HL-60 (cell line): ENCODE measurements at regions not wholly inside any gene's neighbourhood (a gene's known extent, or its start where the extent isn't known, plus 50 kb on each side); places are given as distances from the start of the nearest gene placed in this dataset.

Experiments
- DNase-seq, 2 experiments: peaks; one replicate each; pipeline ENCODE4 v3.0.0-alpha.2; 2010 to 2020; ENCODE audit warnings: low read depth in 1 of 2, low spot score in 1 of 2
- H3K27ac ChIP-seq: fragments of 250-450 bp; sonication (Bioruptor Pico); replicated peaks from 2 replicates; pipeline ENCODE4 v1.5.1; 2020; ENCODE audit warnings: mild to moderate bottlenecking, moderate library complexity
- H3K27me3 ChIP-seq: fragments of 250-450 bp; sonication (Bioruptor Pico); 2 replicates; pipeline ENCODE4 v1.5.1; 2021; ENCODE audit warnings: mild to moderate bottlenecking, moderate library complexity; ENCODE audit not compliant: insufficient read depth, poor library complexity, severe bottlenecking
- H3K4me3 ChIP-seq: replicated peaks from 2 replicates; pipeline ENCODE4 v1.5.1; 2011; ENCODE audit warnings: mild to moderate bottlenecking, control low read depth, low read length; ENCODE audit not compliant: insufficient read depth
- GABPA ChIP-seq: IDR thresholded peaks from 2 replicates; pipeline ENCODE4 v1.6.1; 2012; ENCODE audit warnings: low read depth
- POLR2AphosphoS5 ChIP-seq: IDR thresholded peaks from 2 replicates; pipeline ENCODE4 v1.6.1; 2012; ENCODE audit warnings: low read depth
- SPI1 ChIP-seq: IDR thresholded peaks from 2 replicates; pipeline ENCODE4 v1.6.1; 2012; ENCODE audit warnings: low read depth, mild to moderate bottlenecking, borderline replicate concordance
- TF ChIP-seq, protein P1 (sequence below): IDR thresholded peaks from 2 replicates; pipeline ENCODE4 v1.6.1; 2012; ENCODE audit warnings: low read depth; ENCODE audit not compliant: insufficient replicate concordance
- TF ChIP-seq, protein P2 (sequence below): IDR thresholded peaks from one replicate; pipeline ENCODE4 v1.5.1; 2011; ENCODE audit warnings: low read length, control low read depth, inconsistent platforms; ENCODE audit not compliant: insufficient read depth

GRCh38 chr2:195162918-195163317 lies 494.1 kb upstream of the SLC39A10 start:
- H3K27me3 ChIP-seq = no peaks in the 10 kb centered on the region
- no peak overlapping the region for H3K27ac ChIP-seq
- H3K4me3 ChIP-seq = no peak overlapping the region
- TF ChIP-seq, protein P1, sequence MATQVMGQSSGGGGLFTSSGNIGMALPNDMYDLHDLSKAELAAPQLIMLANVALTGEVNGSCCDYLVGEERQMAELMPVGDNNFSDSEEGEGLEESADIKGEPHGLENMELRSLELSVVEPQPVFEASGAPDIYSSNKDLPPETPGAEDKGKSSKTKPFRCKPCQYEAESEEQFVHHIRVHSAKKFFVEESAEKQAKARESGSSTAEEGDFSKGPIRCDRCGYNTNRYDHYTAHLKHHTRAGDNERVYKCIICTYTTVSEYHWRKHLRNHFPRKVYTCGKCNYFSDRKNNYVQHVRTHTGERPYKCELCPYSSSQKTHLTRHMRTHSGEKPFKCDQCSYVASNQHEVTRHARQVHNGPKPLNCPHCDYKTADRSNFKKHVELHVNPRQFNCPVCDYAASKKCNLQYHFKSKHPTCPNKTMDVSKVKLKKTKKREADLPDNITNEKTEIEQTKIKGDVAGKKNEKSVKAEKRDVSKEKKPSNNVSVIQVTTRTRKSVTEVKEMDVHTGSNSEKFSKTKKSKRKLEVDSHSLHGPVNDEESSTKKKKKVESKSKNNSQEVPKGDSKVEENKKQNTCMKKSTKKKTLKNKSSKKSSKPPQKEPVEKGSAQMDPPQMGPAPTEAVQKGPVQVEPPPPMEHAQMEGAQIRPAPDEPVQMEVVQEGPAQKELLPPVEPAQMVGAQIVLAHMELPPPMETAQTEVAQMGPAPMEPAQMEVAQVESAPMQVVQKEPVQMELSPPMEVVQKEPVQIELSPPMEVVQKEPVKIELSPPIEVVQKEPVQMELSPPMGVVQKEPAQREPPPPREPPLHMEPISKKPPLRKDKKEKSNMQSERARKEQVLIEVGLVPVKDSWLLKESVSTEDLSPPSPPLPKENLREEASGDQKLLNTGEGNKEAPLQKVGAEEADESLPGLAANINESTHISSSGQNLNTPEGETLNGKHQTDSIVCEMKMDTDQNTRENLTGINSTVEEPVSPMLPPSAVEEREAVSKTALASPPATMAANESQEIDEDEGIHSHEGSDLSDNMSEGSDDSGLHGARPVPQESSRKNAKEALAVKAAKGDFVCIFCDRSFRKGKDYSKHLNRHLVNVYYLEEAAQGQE = no peak
- TF ChIP-seq SPI1 (no peak), POLR2AphosphoS5 (no peak), GABPA (no peak)
- TF ChIP-seq, protein P2, sequence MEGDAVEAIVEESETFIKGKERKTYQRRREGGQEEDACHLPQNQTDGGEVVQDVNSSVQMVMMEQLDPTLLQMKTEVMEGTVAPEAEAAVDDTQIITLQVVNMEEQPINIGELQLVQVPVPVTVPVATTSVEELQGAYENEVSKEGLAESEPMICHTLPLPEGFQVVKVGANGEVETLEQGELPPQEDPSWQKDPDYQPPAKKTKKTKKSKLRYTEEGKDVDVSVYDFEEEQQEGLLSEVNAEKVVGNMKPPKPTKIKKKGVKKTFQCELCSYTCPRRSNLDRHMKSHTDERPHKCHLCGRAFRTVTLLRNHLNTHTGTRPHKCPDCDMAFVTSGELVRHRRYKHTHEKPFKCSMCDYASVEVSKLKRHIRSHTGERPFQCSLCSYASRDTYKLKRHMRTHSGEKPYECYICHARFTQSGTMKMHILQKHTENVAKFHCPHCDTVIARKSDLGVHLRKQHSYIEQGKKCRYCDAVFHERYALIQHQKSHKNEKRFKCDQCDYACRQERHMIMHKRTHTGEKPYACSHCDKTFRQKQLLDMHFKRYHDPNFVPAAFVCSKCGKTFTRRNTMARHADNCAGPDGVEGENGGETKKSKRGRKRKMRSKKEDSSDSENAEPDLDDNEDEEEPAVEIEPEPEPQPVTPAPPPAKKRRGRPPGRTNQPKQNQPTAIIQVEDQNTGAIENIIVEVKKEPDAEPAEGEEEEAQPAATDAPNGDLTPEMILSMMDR = no peak
- DNase-seq = no peak

GRCh38 chr2:195162194-195162593 lies 494.8 kb upstream of the SLC39A10 start:
- TF ChIP-seq SPI1 (no peak), GABPA (no peak)
- TF ChIP-seq, protein P2 = no peak
- DNase-seq = no peak
- H3K27ac ChIP-seq = no peak overlapping the region
- H3K4me3 ChIP-seq = no peak overlapping the region
- H3K27me3 ChIP-seq = no peaks in the 10 kb centered on the region

DNA sequence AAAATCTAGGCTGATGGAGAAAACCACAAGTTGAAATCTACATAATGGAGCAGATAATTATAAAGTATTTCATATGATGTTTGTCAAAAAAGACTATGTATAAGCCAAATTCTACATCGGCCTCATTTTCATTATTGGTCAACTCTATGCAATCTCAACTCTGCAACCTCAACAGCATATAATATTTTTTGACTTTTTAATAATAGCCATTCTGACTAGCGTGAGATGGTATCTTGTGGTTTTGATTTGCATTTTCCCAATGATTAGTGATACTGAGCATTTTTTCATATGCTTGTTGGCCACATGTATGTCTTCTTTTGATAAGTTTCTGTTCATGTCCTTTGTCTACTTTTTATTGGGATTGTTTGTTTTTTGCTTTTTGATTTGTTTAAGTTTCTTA lies 496.1 kb upstream of the SLC39A10 start:
- Histone ChIP-seq H3K4me3 (no peak overlapping the region), H3K27ac (no peak overlapping the region), H3K27me3 (no peaks in the 10 kb centered on the region)
- no peak for DNase-seq
- TF ChIP-seq, protein P2 = no peak
- no peak for TF ChIP-seq GABPA
- TF ChIP-seq, protein P1 = no peak
- no peak for TF ChIP-seq POLR2AphosphoS5
- no peak for TF ChIP-seq SPI1

- TF ChIP-seq SPI1 (no peak), GABPA (no peak), POLR2AphosphoS5 (no peak)
- TF ChIP-seq, protein P1 = no peak
- TF ChIP-seq, protein P2 = no peak
- Histone ChIP-seq H3K27me3 (no peaks in the 10 kb centered on the region), H3K4me3 (no peak overlapping the region), H3K27ac (no peak overlapping the region)
- no peak for DNase-seq
These were observed 505.3 kb upstream of the SLC39A10 start for GRCh38 chr2:195151711-195152110.
